ENCODE measurements at regions not wholly inside any gene's neighbourhood (a gene's known extent, or its start where the extent isn't known, plus 50 kb on each side); places are given as distances from the start of the nearest gene placed in this dataset.

GRCh38 chr14:104386151-104386841 is 193.3 kb upstream of the C14orf180 start:
- peak; percentile 42 for TF ChIP-seq CTCF (IDR thresholded peaks at IDR 0.05; ENCODE audit: unreplicated experiment)
- no peak overlapping the region for H3K27ac Mint-ChIP-seq
- no peaks in the 10 kb centered on the region for H3K4me1 Mint-ChIP-seq (ENCODE audit: low read depth)
- no peak overlapping the region for H3K4me3 Mint-ChIP-seq (ENCODE audit: low read depth)
- peaks cover 25% of the 10 kb centered on the region for H3K27me3 Mint-ChIP-seq
- peaks cover 5% of the 10 kb centered on the region for H3K9me3 Mint-ChIP-seq (ENCODE audit: low read depth)
- DNase-seq (ENCODE audit: low spot score, unreplicated experiment): no peak
- H3K36me3 Mint-ChIP-seq (ENCODE audit: insufficient read depth): no peaks in the 10 kb centered on the region

- Mint-ChIP-seq H3K4me3 (ENCODE audit: low read depth) (no peak overlapping the region), H3K9me3 (ENCODE audit: low read depth) (no peaks in the 10 kb centered on the region), H3K4me1 (ENCODE audit: low read depth) (no peaks in the 10 kb centered on the region), H3K36me3 (ENCODE audit: insufficient read depth) (no peaks in the 10 kb centered on the region), H3K27ac (no peak overlapping the region), H3K27me3 (peaks cover 24% of the 10 kb centered on the region)
- DNase-seq (ENCODE audit: low spot score, unreplicated experiment): no peak
- no peak for TF ChIP-seq CTCF (IDR thresholded peaks at IDR 0.05; ENCODE audit: unreplicated experiment)
Measured at GRCh38 chr14:104387022-104388010, 192.2 kb upstream of the C14orf180 start.

GRCh38 chr14:104388011-104388521 is 191.5 kb upstream of the C14orf180 start:
- Mint-ChIP-seq H3K9me3 (ENCODE audit: low read depth) (no peaks in the 10 kb centered on the region), H3K4me3 (ENCODE audit: low read depth) (no peak overlapping the region), H3K36me3 (ENCODE audit: insufficient read depth) (no peaks in the 10 kb centered on the region), H3K27me3 (peaks cover 24% of the 10 kb centered on the region), H3K4me1 (ENCODE audit: low read depth) (no peaks in the 10 kb centered on the region), H3K27ac (no peak overlapping the region)
- no peak for DNase-seq (ENCODE audit: low spot score, unreplicated experiment)
- TF ChIP-seq CTCF (IDR thresholded peaks at IDR 0.05; ENCODE audit: unreplicated experiment): no peak

GRCh38 chr14:104388541-104389325 is 190.8 kb upstream of the C14orf180 start:
- peak; percentile 6 for DNase-seq (ENCODE audit: low spot score, unreplicated experiment)
- peaks cover 24% of the 10 kb centered on the region for H3K27me3 Mint-ChIP-seq
- no peaks in the 10 kb centered on the region for H3K36me3 Mint-ChIP-seq (ENCODE audit: insufficient read depth)
- TF ChIP-seq CTCF (IDR thresholded peaks at IDR 0.05; ENCODE audit: unreplicated experiment): no peak
- H3K27ac Mint-ChIP-seq: no peak overlapping the region
- H3K4me3 Mint-ChIP-seq (ENCODE audit: low read depth): no peak overlapping the region
- H3K4me1 Mint-ChIP-seq (ENCODE audit: low read depth): no peaks in the 10 kb centered on the region
- H3K9me3 Mint-ChIP-seq (ENCODE audit: low read depth): no peaks in the 10 kb centered on the region
